KMS-11 (cell line): ENCODE measurements at regions not wholly inside any gene's neighbourhood (a gene's known extent, or its start where the extent isn't known, plus 50 kb on each side); places are given as distances from the start of the nearest gene placed in this dataset.

Experiments used
- H2AFZ ChIP-seq: fragments of 200-600 bp; sonication (generic); 2 replicates; pipeline ENCODE4 v1.6.1; 2016; ENCODE audit warnings: antibody characterized with exemption, mixed run types, low read depth
- H3K27ac ChIP-seq: fragments of 200-600 bp; sonication (generic); 2 replicates; pipeline ENCODE4 v1.6.1; 2016; ENCODE audit warnings: mild to moderate bottlenecking, mixed run types
- H3K27me3 ChIP-seq: fragments of 200-600 bp; sonication (generic); 2 replicates; pipeline ENCODE4 v1.6.1; 2017; ENCODE audit warnings: mild to moderate bottlenecking, low read depth, mixed run types, moderate library complexity; ENCODE audit not compliant: insufficient read depth
- H3K36me3 ChIP-seq: fragments of 200-600 bp; sonication (generic); 2 replicates; pipeline ENCODE4 v1.6.1; 2017; ENCODE audit warnings: mild to moderate bottlenecking, mixed run types; ENCODE audit not compliant: insufficient read depth
- H3K4me1 ChIP-seq: fragments of 200-600 bp; sonication (generic); 2 replicates; pipeline ENCODE4 v1.6.1; 2016; ENCODE audit warnings: mild to moderate bottlenecking, low read depth, mixed run types; ENCODE audit not compliant: poor library complexity, severe bottlenecking
- H3K4me2 ChIP-seq: fragments of 200-600 bp; sonication (generic); 2 replicates; pipeline ENCODE4 v1.7.0; 2016; ENCODE audit warnings: mild to moderate bottlenecking, mixed run types
- H3K4me3 ChIP-seq: fragments of 200-600 bp; sonication (generic); IDR thresholded peaks from 2 replicates; pipeline ENCODE4 v1.6.1; 2017; ENCODE audit warnings: low read depth, low read length, mixed read lengths; ENCODE audit not compliant: insufficient read depth
- H3K79me2 ChIP-seq: fragments of 200-600 bp; sonication (generic); 2 replicates; pipeline ENCODE4 v1.6.1; 2016; ENCODE audit warnings: low read depth, mixed run types; ENCODE audit not compliant: insufficient read depth
- H3K9ac ChIP-seq: fragments of 200-600 bp; sonication (generic); 2 replicates; pipeline ENCODE4 v1.6.1; 2016; ENCODE audit warnings: mild to moderate bottlenecking, mixed run types
- H4K20me1 ChIP-seq: fragments of 200-600 bp; sonication (generic); 2 replicates; pipeline ENCODE4 v1.6.1; 2016; ENCODE audit warnings: mild to moderate bottlenecking, mixed run types; ENCODE audit not compliant: insufficient read depth
- TF ChIP-seq, protein P1 (sequence below): fragments of 200-600 bp; sonication (generic); conservative IDR thresholded peaks from 2 replicates; pipeline ENCODE4 v1.6.1; 2017; ENCODE audit warnings: low read depth, mild to moderate bottlenecking, antibody characterized with exemption, low read length, moderate library complexity, mixed read lengths

DNA sequence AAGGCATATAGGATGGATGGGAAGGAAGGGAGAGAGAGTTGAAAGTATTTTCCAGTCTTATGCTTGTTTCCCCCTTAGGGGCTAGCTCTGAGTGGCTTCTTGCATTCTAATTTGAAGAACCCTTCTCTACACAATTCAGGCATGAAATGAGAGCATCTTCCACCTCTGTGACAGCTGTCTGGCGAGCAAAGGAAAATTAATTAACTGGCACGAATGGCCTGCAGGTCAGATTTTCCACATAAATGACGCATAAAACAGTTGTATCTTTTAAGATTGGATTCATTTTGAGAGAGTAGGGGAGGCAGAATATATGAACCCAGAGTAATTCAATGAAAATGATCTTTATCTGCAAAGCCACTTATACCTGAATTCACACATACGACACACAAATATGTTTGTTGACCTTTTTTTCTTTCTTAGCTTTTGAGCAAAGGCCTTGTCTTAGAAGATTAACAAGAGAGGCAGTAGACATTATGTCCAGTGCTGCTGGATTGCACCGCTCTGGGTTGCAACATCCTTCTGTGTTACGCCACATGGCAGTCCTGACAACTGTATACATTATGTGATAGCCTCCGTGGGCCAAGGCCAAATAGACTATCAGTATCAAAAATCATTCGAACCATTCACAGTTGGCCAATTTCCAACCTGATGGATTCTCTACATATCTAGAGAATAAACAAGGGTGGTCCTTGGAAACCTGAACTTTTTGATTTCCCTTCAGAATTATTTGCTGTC, 173.0 kb upstream of the GOT2 start:
- Histone ChIP-seq H4K20me1 (no peaks in the 10 kb centered on the region), H2AFZ (no peak overlapping the region), H3K9ac (no peak overlapping the region), H3K79me2 (no peaks in the 10 kb centered on the region), H3K27ac (no peak overlapping the region), H3K27me3 (no peaks in the 10 kb centered on the region), H3K4me2 (no peak overlapping the region), H3K4me1 (no peaks in the 10 kb centered on the region), H3K4me3 (no peak overlapping the region), H3K36me3 (no peaks in the 10 kb centered on the region)
- TF ChIP-seq, protein P1, sequence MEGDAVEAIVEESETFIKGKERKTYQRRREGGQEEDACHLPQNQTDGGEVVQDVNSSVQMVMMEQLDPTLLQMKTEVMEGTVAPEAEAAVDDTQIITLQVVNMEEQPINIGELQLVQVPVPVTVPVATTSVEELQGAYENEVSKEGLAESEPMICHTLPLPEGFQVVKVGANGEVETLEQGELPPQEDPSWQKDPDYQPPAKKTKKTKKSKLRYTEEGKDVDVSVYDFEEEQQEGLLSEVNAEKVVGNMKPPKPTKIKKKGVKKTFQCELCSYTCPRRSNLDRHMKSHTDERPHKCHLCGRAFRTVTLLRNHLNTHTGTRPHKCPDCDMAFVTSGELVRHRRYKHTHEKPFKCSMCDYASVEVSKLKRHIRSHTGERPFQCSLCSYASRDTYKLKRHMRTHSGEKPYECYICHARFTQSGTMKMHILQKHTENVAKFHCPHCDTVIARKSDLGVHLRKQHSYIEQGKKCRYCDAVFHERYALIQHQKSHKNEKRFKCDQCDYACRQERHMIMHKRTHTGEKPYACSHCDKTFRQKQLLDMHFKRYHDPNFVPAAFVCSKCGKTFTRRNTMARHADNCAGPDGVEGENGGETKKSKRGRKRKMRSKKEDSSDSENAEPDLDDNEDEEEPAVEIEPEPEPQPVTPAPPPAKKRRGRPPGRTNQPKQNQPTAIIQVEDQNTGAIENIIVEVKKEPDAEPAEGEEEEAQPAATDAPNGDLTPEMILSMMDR, result no peak

DNA sequence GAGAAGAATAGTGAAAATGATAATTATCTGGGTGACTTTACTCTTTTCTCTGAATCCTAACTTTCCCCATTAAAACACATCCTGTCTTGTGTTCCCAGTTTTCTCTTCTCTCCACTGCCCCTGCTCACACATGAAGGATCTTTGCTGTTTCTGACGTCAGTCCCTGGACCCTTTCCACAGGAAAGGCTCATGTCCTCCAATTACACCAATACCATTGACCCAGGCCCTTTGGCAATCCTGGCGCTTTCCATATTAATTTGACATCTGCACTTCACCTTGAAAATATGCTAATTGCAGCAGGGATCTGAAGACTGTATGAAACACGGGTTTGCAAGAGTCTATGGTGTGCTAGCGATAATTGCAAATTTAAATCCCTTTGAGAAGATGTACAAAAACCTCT, 170.2 kb upstream of the GOT2 start:
- TF ChIP-seq, protein P1, result no peak
- Histone ChIP-seq H3K4me3 (no peak overlapping the region), H3K9ac (no peak overlapping the region), H3K27ac (no peak overlapping the region), H3K27me3 (no peaks in the 10 kb centered on the region), H4K20me1 (no peaks in the 10 kb centered on the region), H3K36me3 (no peaks in the 10 kb centered on the region), H2AFZ (no peak overlapping the region), H3K4me1 (no peaks in the 10 kb centered on the region), H3K4me2 (no peak overlapping the region), H3K79me2 (no peaks in the 10 kb centered on the region)

DNA sequence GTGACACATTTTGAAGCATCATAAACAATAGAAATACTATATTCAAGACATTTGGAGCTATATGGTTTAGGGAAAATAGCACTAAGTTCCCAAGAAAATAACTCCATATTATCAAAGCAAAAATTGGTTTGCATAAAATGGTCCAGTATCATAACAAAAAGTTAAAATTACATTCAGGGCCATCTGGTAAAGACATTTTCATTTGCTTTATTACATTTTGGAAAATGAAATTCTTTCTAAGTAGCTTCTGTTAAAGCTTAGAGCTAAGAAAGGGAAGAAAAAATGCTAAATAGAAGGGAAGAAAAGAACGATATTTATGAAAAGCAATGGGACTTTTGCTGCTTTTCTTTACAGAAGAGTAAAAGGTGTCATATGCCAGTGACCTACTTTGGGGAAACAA, 155.4 kb upstream of the GOT2 start:
- Histone ChIP-seq H3K27ac (no peak overlapping the region), H2AFZ (no peak overlapping the region), H3K27me3 (no peaks in the 10 kb centered on the region), H3K4me3 (no peak overlapping the region), H3K4me1 (no peaks in the 10 kb centered on the region), H4K20me1 (no peaks in the 10 kb centered on the region), H3K9ac (no peak overlapping the region), H3K4me2 (no peak overlapping the region), H3K36me3 (no peaks in the 10 kb centered on the region), H3K79me2 (no peaks in the 10 kb centered on the region)
- TF ChIP-seq, protein P1, result no peak

DNA sequence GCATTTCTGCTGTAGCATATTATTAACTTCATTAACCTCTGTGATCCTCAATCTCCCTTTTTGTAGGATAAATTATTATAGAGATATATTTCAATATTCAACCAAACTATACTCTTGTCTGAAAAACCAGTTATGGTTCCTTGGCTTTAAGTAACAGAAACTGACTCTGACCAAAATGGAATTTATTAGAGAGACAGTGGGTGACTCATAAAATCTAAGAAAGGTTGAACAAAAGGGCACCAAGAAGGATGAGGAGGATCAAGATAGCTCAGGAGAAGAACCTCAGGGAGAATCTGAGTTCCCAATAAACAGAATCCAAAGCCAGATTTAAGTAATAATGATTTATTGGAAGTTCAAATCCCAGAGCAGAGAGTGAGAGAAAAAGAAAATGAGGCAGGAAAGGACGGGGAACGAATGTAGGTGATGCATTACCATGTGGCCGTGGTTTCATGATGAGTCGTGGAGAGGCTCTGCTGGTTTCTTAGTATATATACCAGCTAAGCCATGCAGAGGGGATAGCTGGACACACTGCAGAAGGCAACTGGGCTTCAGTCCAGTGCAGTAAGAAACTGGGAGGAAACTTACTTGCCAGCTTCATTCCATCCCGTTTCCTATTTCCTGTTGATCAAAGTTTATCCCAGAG, 151.5 kb upstream of the GOT2 start:
- H3K36me3 ChIP-seq, result no peaks in the 10 kb centered on the region
- no peak overlapping the region for H3K9ac ChIP-seq
- TF ChIP-seq, protein P1, result no peak
- no peak overlapping the region for H3K4me3 ChIP-seq
- no peak overlapping the region for H3K27ac ChIP-seq
- no peaks in the 10 kb centered on the region for H4K20me1 ChIP-seq
- H3K27me3 ChIP-seq, result no peaks in the 10 kb centered on the region
- no peak overlapping the region for H2AFZ ChIP-seq
- H3K4me2 ChIP-seq, result no peak overlapping the region
- H3K79me2 ChIP-seq, result no peaks in the 10 kb centered on the region
- H3K4me1 ChIP-seq, result no peaks in the 10 kb centered on the region
